Colon (tissue), 2 donors: ENCODE measurements at regions not wholly inside any gene's neighbourhood (a gene's known extent, or its start where the extent isn't known, plus 50 kb on each side); places are given as distances from the start of the nearest gene placed in this dataset.

Source experiments
- FAIRE-seq: peaks from 2 replicates; lab custom pipeline; 2012; peaks lifted over from hg19 to GRCh38; lab: Jason Lieb, UNC
- donor health status: control.
- donor health status: control.

GRCh38 chr15:70490148-70490837 is 273.1 kb downstream of the UACA start:
- no peak for FAIRE-seq

DNA sequence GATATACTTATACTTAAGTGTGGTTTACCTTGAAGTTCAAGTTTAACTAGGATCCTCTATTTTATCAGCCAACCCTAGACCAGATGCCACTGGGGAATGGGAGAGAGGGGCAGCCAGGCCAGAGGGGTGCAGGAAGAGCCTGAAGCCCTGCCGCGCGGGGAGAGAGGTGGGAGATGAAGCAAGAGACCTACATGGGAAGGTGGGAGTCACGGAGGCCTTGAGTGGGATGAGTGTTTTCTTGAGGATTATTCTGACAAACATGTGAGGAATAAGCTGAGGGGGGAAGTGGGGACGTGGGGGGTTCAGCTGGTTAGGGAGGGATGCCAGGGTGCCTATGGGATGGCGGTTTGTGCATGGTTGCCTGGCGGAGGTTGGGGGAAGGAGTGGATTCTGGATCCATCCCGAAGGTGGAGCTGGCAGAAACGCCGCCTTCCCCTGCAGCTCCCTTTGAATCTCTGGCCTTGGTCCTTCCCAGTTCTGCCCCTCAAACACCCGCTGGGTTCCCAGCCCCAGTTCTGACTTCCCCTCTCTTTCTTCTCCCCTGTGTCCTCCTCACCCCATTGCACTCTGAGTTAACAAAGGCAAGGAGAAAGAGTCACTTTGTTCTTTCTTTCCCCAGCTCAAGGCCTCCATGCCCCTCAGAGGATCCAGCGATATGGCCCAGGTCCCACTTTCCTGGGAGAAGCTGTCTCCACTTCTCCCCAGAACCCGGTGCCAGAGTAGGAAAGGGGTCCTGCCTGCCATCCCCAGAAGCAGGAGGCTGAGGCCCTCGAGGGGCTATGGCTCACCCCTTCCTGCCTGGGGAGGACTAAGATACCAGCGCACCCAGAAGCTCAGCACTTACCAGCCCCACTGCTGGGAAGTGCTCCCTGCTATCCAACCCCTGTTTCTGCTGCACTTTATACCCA is 274.2 kb downstream of the UACA start:
- no peak for FAIRE-seq

DNA sequence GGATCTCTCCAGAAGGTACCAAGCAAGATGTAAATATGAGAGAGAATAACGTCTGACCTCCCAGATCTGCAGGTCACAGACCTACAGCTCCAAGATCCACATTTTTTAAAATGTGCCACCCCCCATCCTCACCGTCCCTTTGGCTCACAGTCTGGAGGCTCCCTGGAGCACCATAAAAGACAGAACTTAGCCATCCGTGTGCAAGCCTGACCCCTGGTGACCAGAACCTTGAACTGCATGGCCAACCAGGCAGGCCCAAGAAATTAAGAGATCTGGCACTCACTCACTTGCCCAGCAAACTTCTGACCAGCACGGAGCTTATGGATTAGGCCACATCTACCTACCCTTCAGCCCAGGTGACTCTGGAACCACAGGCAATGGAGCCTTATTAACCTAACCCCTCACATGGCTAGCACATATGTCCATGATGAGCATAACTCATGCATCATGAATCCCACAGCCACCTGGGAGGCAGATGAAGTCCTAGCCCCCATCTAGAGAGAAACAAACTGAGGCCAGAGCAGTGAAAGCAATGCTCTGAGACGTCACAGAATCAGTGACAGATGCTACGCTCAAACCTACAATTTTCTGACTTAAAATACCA is 275.3 kb downstream of the UACA start:
- FAIRE-seq = no peak

- FAIRE-seq = no peak
Measured at GRCh38 chr15:70487387-70487740, 276.0 kb downstream of the UACA start.

GRCh38 chr15:70486451-70487386 is 276.6 kb downstream of the UACA start:
- no peak for FAIRE-seq

DNA sequence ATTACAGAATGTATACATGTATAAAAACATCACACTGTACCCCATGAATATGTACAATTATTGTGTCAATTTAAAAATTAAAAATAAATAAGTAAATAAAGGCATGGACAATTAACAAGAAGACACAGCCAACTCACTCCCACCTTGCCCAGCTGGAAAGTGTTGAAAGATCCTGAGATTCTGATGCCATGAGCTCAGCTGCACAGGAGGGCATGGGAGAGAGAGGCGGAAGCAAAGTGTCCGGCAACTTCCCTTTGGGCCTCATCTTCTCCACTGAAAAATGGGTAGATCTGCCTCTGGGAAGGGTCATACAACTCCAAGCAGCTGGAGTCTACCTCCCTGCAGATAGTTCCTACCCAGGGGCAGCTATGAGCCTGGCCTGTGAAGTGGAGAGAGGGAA is 277.3 kb downstream of the UACA start:
- FAIRE-seq = no peak

DNA sequence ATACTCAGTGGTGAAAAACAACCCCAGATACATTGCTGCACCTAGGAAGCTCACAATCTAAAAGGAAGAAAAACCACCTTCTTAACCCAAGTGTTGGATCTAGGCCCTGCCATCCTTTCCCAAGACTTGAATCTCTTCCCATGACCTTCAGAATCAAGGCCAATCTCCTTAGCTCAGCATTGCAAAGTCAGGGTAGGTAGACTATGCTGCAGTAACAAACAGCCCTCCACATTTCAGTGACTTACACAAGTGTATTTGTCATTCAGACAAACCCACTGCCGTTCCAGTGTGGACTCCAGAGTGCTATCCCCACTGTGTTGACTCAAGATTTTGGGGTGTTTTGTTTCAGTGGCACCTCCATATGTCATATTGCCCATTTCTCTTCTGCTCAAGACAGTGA is 278.4 kb downstream of the UACA start:
- FAIRE-seq = no peak

DNA sequence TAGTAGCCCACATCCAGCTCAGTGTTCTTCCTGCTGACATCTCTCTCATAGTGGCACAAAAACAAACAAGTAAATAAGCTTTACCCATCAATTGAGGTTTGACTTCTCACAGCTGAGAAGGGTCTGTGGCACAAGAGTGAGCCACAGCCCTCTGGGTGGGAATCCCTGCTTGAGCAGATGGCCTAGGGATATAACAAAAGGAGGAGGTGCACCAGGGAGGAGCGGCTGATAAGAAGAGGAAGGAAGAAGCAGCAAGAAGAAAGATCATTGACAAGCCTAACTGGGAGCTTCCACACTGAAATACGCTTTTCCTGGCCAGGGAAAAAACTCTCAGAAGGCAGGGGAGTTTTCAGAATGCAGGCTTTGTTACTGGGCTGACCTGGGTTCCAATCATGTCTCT is 279.8 kb downstream of the UACA start:
- FAIRE-seq = no peak

DNA sequence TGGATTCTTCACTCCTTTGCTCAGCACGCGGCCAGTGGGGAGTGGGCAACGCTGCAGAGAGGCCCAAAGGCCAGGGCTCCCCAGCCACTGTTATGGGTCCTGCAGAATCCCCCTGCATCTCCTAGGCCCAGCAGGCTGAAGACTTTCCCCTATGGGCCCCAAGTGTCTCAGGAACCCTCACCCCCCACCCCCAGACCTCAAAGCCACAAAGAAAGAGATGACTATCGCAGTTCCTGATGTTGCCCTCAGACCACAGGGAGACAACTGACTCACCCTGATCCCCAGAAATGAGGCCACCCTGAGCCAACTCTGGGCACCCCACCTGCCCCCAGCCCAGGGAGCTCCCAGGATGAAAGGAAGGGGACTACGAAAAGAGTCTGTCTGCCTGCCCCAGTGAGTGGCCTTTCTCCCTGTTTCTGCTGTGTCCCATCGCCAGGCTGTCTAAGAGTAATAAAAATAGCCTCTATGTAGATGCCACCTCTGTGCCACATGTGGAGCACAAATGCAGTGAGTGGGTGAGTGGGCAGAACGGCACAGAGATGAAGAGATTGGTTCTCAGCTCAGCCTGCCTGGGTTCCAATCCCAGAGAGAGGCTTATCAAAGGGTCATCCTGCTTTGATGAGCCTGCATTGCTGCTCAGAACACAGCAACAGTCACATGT is 283.0 kb downstream of the UACA start:
- no peak for FAIRE-seq

DNA sequence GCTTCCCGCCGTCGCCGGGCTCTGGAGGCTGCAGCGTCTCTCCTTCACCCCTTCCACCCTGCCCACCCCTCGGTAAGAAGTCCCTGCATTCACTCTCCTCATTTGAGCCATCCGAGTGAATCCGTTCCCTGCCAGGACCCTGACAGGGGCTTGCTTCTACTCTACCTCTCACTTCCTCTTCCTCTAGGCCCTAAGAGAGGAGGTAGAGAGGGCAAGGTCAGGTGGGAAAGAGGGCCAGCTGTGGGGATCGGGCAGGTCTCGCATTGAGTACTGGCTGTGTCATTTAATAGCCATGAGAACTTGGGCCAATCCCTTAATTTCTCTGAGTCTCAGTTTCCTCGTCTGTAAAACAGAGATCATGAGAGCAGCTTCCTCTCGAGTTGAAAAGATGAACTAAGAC is 283.6 kb downstream of the UACA start:
- FAIRE-seq = no peak

DNA sequence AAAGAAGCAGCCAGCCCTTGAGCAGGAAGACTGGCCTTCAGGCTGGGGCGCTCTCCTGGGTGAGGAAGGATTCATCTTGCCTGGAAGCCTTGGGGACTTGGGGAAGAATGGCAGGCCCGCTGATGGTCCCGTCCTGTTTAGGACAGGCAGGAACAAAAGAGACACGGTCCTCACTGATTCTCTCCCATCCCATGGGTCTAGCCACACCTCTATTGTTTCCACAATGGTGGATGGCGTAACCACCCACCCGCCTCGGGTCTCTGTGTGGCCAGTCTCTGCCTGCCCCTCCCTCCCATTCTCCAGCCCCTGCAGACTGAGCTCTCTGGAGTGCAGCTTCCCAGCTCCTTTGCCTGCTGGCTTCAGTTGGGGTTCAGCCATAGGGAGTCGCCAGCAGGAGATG is 284.3 kb downstream of the UACA start:
- no peak for FAIRE-seq

GRCh38 chr15:70478251-70478990 is 284.9 kb downstream of the UACA start:
- no peak for FAIRE-seq

DNA sequence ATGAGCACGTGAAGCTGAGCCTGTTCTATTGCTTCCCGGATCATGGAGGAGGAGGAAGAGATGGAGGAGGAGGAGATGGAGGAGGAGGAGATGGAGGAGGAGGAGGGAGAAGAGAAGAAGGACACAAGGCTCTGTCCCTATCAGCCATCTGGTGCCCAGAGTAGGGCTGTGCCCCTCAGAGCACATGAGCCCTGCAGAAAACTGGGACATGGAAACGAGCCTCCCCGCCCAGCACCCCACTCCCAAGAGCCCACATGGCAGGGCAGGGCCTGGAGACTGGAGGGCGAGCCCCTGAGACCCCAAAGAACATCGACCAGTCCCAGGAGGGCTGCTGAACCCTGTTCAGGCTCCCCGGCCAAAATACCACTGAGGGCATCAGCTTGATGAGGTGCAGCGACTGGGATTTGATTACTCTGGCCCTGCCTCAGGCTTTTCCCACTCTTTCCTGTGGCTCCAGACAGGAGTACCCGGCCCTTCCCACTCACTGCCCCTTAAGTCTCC is 285.6 kb downstream of the UACA start:
- no peak for FAIRE-seq

DNA sequence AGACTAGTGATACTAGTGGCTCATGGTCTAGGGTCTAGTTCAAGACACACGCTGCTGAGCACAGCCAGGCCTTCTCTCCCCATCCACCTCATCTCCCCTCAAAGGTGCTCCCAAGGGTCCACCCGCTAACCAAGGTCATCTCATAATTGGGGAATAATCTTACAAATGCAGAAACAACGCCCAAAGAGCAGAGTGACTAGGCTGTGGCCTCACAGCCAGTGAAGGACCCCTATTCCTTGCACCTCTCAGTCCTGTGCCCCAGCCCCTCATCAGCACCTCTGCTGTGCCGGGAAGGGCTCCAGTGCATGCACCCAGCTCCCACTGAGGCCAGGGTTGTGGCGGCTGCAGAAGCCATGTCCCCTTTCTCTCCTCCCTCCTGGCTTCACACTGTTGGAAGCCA is 286.9 kb downstream of the UACA start:
- FAIRE-seq = no peak

DNA sequence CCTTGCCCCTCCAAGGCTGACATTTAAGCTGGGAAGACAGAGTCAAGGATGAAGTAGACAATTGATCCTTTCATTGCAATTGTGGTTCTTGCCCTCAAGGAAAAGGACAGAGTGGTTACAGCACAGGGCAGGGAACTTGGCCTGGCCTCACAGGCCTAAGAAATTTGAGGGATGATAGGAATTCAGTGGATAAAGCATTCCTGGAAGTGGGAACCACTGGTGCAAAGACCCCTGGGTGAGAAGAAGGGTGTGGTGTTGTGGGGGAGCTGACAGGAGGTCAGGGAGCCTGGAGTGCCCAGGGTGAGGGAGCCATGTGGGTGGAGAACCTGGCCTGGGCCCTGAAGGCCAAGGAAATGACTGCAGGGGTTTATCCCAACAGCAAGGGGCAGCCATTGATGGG is 287.4 kb downstream of the UACA start:
- FAIRE-seq = no peak

- FAIRE-seq = no peak
Measured at GRCh38 chr15:70475407-70475781, 288.0 kb downstream of the UACA start.

GRCh38 chr15:70474471-70475406 is 288.6 kb downstream of the UACA start:
- FAIRE-seq = no peak

DNA sequence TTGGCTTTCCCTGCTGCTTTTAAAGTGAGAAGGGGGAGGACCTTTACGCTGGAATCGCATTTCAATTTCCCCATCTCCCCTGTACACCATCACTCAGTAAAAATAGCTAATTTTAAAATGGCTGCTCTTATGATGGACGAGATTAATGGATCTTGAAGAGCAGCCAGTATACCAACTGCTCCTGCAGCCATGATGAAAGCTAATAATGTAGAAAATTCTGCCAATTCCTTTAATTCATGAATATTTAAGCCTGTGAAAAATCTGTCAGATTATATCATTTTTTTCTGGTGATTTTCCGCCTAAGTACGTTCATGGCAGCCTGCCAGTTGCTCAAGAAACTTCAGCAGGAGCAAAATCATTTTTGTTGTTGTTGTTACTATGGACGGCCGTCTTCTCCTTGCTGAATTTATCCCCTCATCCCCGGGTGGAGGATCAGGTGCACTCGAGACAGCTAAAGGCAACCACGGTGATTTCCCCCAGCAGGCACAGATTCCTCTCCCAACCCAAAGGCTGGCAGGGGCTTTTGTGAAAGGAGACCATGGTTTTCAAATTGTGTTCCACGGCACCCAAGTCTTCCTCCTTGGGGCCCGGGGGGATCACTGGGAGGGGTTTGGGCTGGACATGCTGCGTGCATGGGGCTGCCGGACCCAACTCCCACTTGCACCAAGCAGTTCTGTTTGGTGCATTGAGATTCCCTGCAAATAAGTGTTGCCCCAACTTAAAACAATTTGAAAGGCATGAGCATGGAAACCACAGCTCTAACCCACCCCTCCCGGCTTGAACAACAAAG is 289.6 kb downstream of the UACA start:
- FAIRE-seq = no peak

DNA sequence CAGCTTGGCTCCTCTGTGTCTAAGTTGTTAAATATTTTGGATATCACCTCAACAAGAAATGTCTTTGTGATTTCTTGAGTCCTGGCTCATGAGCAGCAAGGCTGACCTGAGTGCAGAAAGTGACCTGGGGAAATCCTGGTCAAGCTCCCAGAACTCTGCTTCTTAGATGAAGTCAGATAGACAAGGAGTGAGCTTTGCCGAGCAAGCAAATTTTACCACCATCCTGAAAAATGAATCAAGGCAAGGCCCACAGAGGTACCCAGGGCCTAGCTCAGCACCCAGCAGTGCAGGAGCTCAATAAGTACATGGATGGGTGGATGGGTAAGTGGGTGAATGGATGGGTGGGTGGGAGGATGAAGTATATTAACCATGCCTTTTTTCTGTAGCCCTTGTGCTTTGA is 291.8 kb downstream of the UACA start:
- no peak for FAIRE-seq
